ENCODE measurements at regions not wholly inside any gene's neighbourhood (a gene's known extent, or its start where the extent isn't known, plus 50 kb on each side); places are given as distances from the start of the nearest gene placed in this dataset.

GRCh38 chr2:195592105-195592504 lies 64.9 kb upstream of the SLC39A10 start:
- Histone ChIP-seq H3K27me3 (ENCODE audit: control insufficient read depth in 1 of 2, insufficient read depth in 2 of 2, low read length in 2 of 2) (no peaks in the 10 kb centered on the region), H3K9me3 (ENCODE audit: control insufficient read depth in 2 of 2, low read length in 2 of 2) (no peaks in the 10 kb centered on the region), H3K36me3 (ENCODE audit: control insufficient read depth in 2 of 2, insufficient read depth in 2 of 2, low read length in 2 of 2) (no peaks in the 10 kb centered on the region), H3K9ac (ENCODE audit: low read length in 2 of 2) (no peak overlapping the region), H3K27ac (ENCODE audit: low read length) (no peak overlapping the region), H3K4me1 (ENCODE audit: control insufficient read depth, insufficient read depth, low read length) (no peaks in the 10 kb centered on the region), H3K4me3 (ENCODE audit: low read length in 2 of 2) (no peak overlapping the region)

DNA sequence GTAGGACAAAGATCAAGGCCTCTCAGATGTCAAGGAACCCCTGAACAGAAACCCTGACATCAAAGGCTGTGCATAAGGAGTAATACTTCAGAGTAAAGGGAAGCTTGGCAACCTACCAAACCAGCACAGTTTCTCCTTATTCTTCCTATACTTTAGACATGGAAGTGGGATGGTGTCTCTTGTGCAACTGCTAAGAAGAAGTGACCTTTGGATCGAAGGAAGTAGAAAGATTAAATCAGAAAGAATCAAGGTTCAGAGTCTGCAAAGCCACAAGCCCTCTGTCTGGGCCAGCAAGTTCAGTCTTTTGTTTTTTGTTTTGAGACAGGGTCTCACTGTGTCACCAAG lies 66.2 kb upstream of the SLC39A10 start:
- no peak overlapping the region for H3K4me3 ChIP-seq (ENCODE audit: low read length in 2 of 2)
- no peaks in the 10 kb centered on the region for H3K36me3 ChIP-seq (ENCODE audit: control insufficient read depth in 2 of 2, insufficient read depth in 2 of 2, low read length in 2 of 2)
- H3K9ac ChIP-seq (ENCODE audit: low read length in 2 of 2): no peak overlapping the region
- H3K27me3 ChIP-seq (ENCODE audit: control insufficient read depth in 1 of 2, insufficient read depth in 2 of 2, low read length in 2 of 2): no peaks in the 10 kb centered on the region
- H3K9me3 ChIP-seq (ENCODE audit: control insufficient read depth in 2 of 2, low read length in 2 of 2): no peaks in the 10 kb centered on the region
- H3K4me1 ChIP-seq (ENCODE audit: control insufficient read depth, insufficient read depth, low read length): no peaks in the 10 kb centered on the region
- no peak overlapping the region for H3K27ac ChIP-seq (ENCODE audit: low read length)

DNA sequence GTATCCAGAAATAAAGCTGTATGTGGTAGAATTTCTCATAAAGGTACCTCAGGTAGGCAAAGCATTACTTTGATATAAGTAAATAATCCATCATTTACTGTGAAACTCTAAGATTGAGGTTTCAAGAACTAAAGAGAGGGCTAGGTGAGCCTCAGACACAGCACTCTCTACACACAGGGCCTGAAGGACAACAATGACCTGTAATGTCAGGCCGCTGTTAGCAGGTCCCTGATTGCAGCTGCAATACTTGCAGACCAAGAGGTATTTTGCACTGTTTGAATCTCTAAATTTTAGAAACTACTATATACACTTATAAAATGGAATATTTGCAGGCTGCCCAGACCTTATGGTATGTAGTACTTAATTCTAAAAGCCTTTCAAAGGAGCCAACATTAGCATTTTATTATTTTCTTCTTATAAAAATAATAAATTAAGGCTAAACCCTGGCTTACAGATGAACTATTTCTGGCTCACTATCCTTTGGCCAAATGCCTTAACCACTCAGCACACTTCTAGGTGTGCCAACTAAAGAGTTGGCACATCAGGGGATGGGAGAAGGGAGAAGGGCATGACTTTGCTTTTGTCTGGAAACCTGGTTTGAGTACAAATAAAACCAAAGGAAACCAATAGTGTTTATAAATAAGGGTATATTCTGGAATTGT lies 66.7 kb upstream of the SLC39A10 start:
- Histone ChIP-seq H3K36me3 (ENCODE audit: control insufficient read depth in 2 of 2, insufficient read depth in 2 of 2, low read length in 2 of 2) (no peaks in the 10 kb centered on the region), H3K27me3 (ENCODE audit: control insufficient read depth in 1 of 2, insufficient read depth in 2 of 2, low read length in 2 of 2) (no peaks in the 10 kb centered on the region), H3K27ac (ENCODE audit: low read length) (no peak overlapping the region), H3K4me3 (ENCODE audit: low read length in 2 of 2) (no peak overlapping the region), H3K4me1 (ENCODE audit: control insufficient read depth, insufficient read depth, low read length) (no peaks in the 10 kb centered on the region), H3K9me3 (ENCODE audit: control insufficient read depth in 2 of 2, low read length in 2 of 2) (no peaks in the 10 kb centered on the region), H3K9ac (ENCODE audit: low read length in 2 of 2) (no peak overlapping the region)

- no peaks in the 10 kb centered on the region for H3K4me1 ChIP-seq (ENCODE audit: control insufficient read depth, insufficient read depth, low read length)
- H3K9me3 ChIP-seq (ENCODE audit: control insufficient read depth in 2 of 2, low read length in 2 of 2): no peaks in the 10 kb centered on the region
- H3K4me3 ChIP-seq (ENCODE audit: low read length in 2 of 2): no peak overlapping the region
- H3K27ac ChIP-seq (ENCODE audit: low read length): no peak overlapping the region
- H3K36me3 ChIP-seq (ENCODE audit: control insufficient read depth in 2 of 2, insufficient read depth in 2 of 2, low read length in 2 of 2): no peaks in the 10 kb centered on the region
- no peak overlapping the region for H3K9ac ChIP-seq (ENCODE audit: low read length in 2 of 2)
- no peaks in the 10 kb centered on the region for H3K27me3 ChIP-seq (ENCODE audit: control insufficient read depth in 1 of 2, insufficient read depth in 2 of 2, low read length in 2 of 2)
These were observed 69.1 kb upstream of the SLC39A10 start for GRCh38 chr2:195587966-195588365.

DNA sequence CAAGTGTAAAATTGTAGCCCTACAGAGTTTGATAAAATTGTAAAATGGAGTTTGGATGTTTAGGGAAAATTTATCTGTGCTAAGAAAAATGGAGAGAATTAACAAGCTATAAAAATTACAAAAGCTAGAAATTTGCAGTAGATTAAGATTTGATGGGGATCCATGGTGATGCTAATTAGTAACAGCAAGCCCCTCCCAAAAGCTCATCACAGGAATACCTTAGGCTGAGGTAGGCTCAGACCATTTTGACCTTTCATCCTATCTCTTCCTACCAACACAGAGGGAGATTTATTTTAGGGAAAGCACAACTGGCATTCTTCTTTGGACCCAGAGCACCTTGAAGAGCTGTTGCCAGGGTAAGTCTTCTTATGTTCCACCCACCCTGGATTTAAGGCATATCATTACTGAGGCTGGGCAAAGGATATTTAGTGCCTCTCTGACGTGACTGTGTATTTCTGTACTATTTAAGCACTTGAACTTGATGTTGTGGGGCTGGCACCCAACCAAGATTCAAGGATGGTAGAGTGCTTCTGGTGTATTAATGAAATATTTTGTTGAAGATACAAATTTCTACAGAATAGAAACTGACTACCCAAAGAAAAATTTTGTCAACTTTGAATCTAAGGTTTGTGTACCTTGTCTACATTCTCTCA lies 70.8 kb upstream of the SLC39A10 start:
- Histone ChIP-seq H3K36me3 (ENCODE audit: control insufficient read depth in 2 of 2, insufficient read depth in 2 of 2, low read length in 2 of 2) (no peaks in the 10 kb centered on the region), H3K27me3 (ENCODE audit: control insufficient read depth in 1 of 2, insufficient read depth in 2 of 2, low read length in 2 of 2) (no peaks in the 10 kb centered on the region), H3K9me3 (ENCODE audit: control insufficient read depth in 2 of 2, low read length in 2 of 2) (no peaks in the 10 kb centered on the region), H3K9ac (ENCODE audit: low read length in 2 of 2) (no peak overlapping the region), H3K27ac (ENCODE audit: low read length) (no peak overlapping the region), H3K4me3 (ENCODE audit: low read length in 2 of 2) (no peak overlapping the region), H3K4me1 (ENCODE audit: control insufficient read depth, insufficient read depth, low read length) (no peaks in the 10 kb centered on the region)

- H3K27ac ChIP-seq (ENCODE audit: low read length): no peak overlapping the region
These were observed 74.8 kb upstream of the SLC39A10 start for GRCh38 chr2:195582188-195582587.

DNA sequence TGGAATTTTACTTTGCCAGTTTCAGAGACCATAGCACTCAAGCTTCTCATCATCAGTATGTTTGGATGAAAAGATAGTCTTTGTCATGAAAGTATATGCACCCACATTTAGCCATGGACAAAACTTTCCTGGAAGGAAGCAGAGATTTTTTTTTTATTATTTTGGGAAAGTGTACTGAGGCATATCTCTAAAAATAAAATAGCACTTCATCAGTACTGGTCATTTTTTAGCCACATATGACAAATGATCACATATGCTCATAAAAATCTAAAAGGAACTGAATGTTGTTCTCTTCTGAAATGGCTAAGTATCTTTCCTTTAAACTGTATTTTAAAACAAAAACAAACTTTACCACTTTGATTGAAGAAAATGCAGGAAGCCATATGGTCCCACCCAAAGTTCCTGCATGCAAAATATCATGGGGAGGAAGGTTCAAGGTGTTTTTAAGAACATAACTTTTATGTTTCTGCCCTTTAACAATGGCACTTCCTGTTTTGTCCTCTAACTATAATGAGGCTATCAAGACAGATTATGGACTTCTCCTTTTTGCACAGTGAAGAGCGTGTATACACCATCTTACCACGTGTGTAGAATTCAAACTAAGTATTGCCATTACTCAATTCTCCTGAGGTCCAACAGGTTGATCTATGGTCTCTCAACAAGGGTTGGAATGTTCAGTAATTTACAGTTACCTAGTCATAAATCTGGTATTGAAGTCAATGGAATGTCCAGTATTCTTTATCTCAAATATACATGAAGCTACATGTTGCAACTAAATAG lies 77.1 kb upstream of the SLC39A10 start:
- no peaks in the 10 kb centered on the region for H3K27me3 ChIP-seq (ENCODE audit: control insufficient read depth in 1 of 2, insufficient read depth in 2 of 2, low read length in 2 of 2)
- H3K27ac ChIP-seq (ENCODE audit: low read length): no peak overlapping the region
- H3K9ac ChIP-seq (ENCODE audit: low read length in 2 of 2): no peak overlapping the region
- no peaks in the 10 kb centered on the region for H3K4me1 ChIP-seq (ENCODE audit: control insufficient read depth, insufficient read depth, low read length)
- no peaks in the 10 kb centered on the region for H3K36me3 ChIP-seq (ENCODE audit: control insufficient read depth in 2 of 2, insufficient read depth in 2 of 2, low read length in 2 of 2)
- no peak overlapping the region for H3K4me3 ChIP-seq (ENCODE audit: low read length in 2 of 2)
- H3K9me3 ChIP-seq (ENCODE audit: control insufficient read depth in 2 of 2, low read length in 2 of 2): no peaks in the 10 kb centered on the region

More at GRCh38 chr2:195582188-195582587, 74.8 kb upstream of the SLC39A10 start:
- no peak overlapping the region for H3K4me3 ChIP-seq (ENCODE audit: low read length in 2 of 2)
- H3K36me3 ChIP-seq (ENCODE audit: control insufficient read depth in 2 of 2, insufficient read depth in 2 of 2, low read length in 2 of 2): no peaks in the 10 kb centered on the region
- no peaks in the 10 kb centered on the region for H3K4me1 ChIP-seq (ENCODE audit: control insufficient read depth, insufficient read depth, low read length)
- no peak overlapping the region for H3K9ac ChIP-seq (ENCODE audit: low read length in 2 of 2)
- H3K27me3 ChIP-seq (ENCODE audit: control insufficient read depth in 1 of 2, insufficient read depth in 2 of 2, low read length in 2 of 2): no peaks in the 10 kb centered on the region
- no peaks in the 10 kb centered on the region for H3K9me3 ChIP-seq (ENCODE audit: control insufficient read depth in 2 of 2, low read length in 2 of 2)

GRCh38 chr2:195575879-195576401 lies 81.1 kb upstream of the SLC39A10 start:
- H3K9ac ChIP-seq (ENCODE audit: low read length in 2 of 2): no peak overlapping the region
- H3K36me3 ChIP-seq (ENCODE audit: control insufficient read depth in 2 of 2, insufficient read depth in 2 of 2, low read length in 2 of 2): no peaks in the 10 kb centered on the region
- H3K27ac ChIP-seq (ENCODE audit: low read length): no peak overlapping the region
- H3K9me3 ChIP-seq (ENCODE audit: control insufficient read depth in 2 of 2, low read length in 2 of 2): no peaks in the 10 kb centered on the region
- no peaks in the 10 kb centered on the region for H3K4me1 ChIP-seq (ENCODE audit: control insufficient read depth, insufficient read depth, low read length)
- no peaks in the 10 kb centered on the region for H3K27me3 ChIP-seq (ENCODE audit: control insufficient read depth in 1 of 2, insufficient read depth in 2 of 2, low read length in 2 of 2)
- no peak overlapping the region for H3K4me3 ChIP-seq (ENCODE audit: low read length in 2 of 2)

DNA sequence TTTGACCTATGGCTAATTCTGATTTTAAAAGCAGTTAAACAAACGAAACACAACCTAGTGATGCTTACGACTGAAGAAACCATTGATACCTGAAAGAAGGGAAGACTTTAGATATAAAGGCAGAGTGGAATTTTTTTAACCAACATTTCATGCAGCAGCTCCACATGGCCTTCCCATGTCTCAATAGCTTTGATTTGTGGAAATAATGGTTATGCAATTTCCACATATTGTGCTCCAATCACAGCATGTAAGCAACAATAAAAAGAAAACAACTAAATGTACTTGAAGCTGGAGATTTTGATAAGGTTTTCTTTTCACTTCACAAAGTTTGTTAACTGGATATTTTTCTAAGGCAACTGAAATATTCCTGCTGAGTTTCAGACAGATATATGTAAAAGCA lies 82.0 kb upstream of the SLC39A10 start:
- Histone ChIP-seq H3K4me3 (ENCODE audit: low read length in 2 of 2) (no peak overlapping the region), H3K9me3 (ENCODE audit: control insufficient read depth in 2 of 2, low read length in 2 of 2) (no peaks in the 10 kb centered on the region), H3K4me1 (ENCODE audit: control insufficient read depth, insufficient read depth, low read length) (no peaks in the 10 kb centered on the region), H3K27ac (ENCODE audit: low read length) (no peak overlapping the region), H3K36me3 (ENCODE audit: control insufficient read depth in 2 of 2, insufficient read depth in 2 of 2, low read length in 2 of 2) (no peaks in the 10 kb centered on the region), H3K9ac (ENCODE audit: low read length in 2 of 2) (no peak overlapping the region), H3K27me3 (ENCODE audit: control insufficient read depth in 1 of 2, insufficient read depth in 2 of 2, low read length in 2 of 2) (no peaks in the 10 kb centered on the region)

- Histone ChIP-seq H3K9me3 (ENCODE audit: control insufficient read depth in 2 of 2, low read length in 2 of 2) (no peaks in the 10 kb centered on the region), H3K27me3 (ENCODE audit: control insufficient read depth in 1 of 2, insufficient read depth in 2 of 2, low read length in 2 of 2) (no peaks in the 10 kb centered on the region), H3K36me3 (ENCODE audit: control insufficient read depth in 2 of 2, insufficient read depth in 2 of 2, low read length in 2 of 2) (no peaks in the 10 kb centered on the region), H3K4me3 (ENCODE audit: low read length in 2 of 2) (no peak overlapping the region), H3K27ac (ENCODE audit: low read length) (no peak overlapping the region), H3K9ac (ENCODE audit: low read length in 2 of 2) (no peak overlapping the region), H3K4me1 (ENCODE audit: control insufficient read depth, insufficient read depth, low read length) (no peaks in the 10 kb centered on the region)
These were observed 82.7 kb upstream of the SLC39A10 start for GRCh38 chr2:195574312-195574711.

Data from stomach smooth muscle (tissue), 2 donors.